DMS114 treated with DMSO at 0.1 percent for 48 hours (cell line): ENCODE measurements at regions not wholly inside any gene's neighbourhood (a gene's known extent, or its start where the extent isn't known, plus 50 kb on each side); places are given as distances from the start of the nearest gene placed in this dataset.
"Not testable (repeated sequence)": the region's sequence is repeated elsewhere in the genome, so short reads cannot be mapped to it uniquely, and the experiment has no call there.

ENCODE experiments used
- DNase-seq: peaks from one replicate; lab custom pipeline; 2025; ENCODE audit not compliant: unreplicated experiment; lab: John Stamatoyannopoulos, UW

DNA sequence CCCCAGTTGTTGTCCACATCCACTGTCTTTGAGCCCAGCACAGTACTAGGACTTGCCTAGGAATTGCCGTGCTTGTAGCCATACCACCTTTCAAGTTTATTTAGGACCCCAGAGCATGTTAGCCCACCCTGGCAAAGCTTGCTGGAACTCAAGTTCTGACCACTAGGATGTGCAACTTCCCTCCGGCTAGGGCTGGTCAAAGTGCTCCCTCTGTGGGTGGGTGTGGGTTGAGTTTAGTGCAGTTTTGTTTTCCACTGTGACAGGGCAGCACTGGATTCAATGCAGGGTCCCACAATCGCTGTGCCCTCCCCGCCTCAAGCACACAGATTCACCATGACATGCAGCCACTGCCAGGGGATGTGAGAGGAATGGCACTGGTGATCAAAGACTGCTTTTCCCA is 96.0 kb downstream of the RASGEF1B start:
- DNase-seq: no peak

DNA sequence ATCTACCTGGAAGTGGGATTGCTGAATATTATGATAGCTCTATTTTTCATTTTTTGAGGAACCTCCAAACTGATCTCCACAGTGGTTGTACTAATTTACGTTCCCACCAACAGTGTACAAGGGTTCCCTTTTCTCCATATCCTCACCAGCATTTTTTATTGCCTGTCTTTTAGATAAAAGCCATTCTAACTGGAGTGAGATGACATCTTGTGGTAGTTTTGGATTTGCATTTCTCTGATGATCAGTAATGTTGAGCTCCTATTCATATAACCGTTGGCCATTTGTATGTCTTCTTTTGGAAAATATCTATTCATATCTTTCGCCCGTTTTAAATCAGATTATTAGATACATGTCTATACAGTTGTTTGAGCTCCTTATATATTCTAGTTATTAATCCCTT is 101.8 kb downstream of the RASGEF1B start:
- DNase-seq: no peak

DNA sequence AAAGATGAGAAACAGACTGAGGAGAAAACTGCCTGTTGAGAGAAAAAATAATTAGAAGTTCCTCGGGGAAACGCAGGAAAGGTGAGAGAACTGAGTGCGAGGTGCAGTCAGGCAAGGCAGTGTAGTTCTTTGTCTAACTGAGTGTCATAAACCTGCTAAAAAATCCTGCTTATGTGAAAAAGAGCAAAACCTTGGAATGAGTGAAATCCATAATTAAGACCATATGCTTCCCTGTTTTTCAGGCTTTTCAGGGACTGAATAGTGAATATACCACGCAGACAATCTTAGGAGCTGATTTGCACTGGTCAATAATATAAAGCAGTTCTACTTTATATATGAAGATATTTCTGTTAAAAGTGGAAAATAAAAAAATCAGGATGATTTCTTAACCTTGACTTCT is 104.9 kb downstream of the RASGEF1B start:
- DNase-seq: no peak

DNA sequence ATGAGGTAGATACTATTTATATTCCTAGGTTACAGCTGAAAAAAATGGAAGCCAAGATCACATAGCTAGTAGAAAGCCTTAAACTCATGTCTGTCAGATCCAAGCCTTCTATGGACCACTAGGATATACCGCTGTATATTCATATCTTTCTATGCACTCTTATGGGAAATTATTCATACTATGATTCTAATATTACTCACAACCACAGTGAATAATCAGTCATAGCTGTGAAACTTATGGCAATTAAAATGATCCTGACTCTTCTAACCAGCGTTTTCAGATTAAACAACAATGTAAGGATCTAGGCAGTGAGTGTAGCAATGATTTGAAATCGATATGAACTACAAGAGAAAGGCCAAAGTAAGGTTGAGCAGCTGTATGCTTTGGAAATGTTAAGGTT is 111.0 kb downstream of the RASGEF1B start:
- no peak for DNase-seq

DNA sequence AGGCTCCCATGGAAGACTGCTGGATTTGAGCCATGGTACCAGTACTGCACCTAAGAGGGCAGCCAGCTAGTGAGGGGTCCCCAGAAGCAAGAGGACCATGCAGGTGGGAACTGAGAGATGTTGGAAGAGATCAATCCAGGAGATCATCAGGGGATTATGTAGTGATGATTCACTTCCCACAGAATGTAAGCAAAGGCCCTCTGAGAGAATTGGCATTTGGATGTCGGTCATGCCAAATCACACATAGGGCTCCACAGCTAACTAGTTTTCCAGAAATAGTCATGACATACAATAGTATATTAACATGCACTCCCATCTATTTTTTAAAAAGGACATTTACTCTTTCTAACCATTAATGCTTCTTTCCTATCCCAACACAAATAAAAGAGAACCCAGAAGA is 112.5 kb downstream of the RASGEF1B start:
- DNase-seq: no peak

DNA sequence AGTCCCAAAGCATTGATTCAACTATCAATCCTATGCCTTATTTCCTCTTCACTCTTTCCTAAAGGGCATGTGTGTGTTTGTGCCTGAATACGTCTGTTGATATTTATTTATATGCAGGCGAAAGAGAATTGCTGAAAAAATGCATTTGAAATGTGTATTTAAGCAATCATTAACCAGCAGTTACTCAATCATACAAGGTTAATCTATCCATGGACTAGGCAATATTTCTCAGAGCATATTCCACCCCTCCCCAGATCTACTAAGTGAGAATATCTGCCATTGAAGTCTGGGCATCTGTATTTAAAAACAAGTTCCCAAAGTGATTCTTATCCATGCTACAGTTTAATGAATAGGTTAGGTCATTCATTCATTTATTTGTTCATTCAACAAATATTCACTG is 113.6 kb downstream of the RASGEF1B start:
- DNase-seq: no peak

DNA sequence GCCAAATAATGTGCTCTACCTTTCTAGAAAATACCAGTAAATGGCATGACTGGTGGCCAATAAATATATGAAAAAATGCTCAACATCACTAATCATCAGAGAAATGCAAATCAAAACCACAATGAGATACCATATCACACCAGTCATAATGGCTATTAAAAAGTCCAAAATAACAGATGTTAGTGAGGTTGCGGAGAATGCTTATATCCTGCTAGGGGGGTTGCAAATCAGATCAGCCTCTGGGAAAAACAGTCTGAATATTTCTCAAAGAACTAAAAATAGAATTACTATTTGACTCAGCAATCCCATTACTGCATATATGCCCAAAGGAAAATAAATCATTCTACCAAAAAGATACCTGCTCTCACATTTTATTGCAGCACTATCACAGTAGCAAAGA is 115.1 kb downstream of the RASGEF1B start:
- no peak for DNase-seq

DNA sequence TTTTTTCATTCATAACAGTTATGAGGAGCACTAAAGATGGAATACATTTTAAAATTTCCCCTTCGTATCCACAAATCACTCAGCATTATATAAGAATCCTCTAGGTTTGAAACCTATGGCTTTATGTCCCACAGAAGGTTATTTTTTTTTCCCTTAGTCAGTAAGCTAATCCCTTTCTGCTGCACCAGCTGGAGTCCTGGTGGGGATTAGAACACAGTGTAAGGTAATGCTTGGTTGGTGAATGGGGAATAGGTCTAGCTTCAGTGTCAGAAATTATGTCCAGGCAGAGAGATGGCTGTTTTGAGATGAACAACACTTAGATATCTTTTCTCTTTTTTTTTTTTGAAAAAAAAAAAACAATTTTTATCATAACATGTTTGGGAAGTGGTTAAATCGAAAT is 116.6 kb downstream of the RASGEF1B start:
- DNase-seq: no peak

DNA sequence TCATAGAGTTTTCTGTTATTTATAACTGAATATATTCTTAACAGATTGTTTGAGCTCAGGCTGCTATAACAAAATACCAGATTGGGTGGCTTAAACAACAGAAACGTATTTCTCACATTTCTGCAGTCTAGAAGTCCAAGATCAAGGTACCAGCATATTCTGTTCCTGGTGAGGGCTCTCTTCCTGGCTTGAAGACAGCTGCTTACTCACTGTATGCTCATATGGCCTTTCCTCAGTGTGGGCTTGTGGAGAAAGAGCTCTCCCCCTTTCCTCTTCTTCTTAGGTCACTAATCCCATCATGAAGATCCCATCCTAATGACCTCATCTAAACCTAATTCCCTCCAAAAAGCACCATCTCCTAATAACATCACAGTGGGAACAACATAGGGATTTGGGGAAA is 117.8 kb downstream of the RASGEF1B start:
- no peak for DNase-seq

DNA sequence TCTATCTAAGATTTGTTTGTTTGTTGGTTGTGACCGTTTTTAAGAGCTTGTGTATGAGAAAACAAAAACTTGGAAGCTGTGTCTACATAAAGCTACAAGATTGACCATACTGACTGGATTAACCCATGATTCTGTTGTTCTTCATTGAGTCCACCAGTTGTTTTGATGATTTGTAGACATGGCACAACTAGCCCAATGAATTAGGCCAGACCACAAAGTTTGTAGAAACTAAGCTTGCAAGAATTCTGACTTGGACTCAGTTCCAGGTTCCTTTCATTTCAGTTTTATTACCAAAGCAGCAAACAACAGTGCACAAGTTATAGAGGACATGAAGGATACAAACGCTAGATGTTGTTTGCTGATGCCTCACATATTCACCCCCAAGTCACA is 119.3 kb downstream of the RASGEF1B start:
- no peak for DNase-seq

DNA sequence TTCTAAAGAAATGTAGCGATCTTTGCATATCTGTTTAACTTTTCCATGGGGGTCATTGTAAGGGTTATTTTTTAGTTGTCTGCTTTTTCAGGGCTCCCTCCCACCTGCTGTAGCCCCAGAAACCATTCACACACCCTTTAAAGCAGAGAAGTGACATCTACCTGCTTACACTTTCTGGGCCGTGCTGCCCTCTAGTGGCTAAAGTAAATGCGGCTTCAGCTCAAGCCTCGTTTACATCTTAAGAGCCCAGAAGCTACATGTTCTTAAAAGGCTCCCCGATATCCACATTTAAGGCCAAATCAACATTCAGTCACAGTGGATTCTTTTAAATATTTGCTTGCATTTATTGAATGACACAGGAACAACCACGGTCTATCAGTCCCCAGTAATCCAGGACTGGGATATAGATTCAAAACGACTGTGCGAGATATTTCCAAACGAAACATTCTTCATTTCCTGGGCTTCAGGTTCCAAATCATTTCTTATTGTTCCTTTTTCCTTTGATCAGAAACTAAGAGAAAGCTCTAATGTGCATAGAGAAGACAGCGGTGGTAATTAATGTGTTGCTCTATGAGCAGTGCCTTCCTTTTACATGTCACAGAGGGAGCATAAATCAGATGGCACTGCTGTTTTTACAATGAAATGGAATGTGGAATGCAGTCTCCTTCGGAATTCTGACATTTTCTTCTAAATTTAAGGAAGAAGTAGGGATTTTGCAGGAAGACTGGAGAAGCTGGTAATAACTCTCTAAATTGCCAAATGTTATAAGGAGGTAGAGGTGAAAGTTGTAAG is 119.9 kb downstream of the RASGEF1B start:
- peak; percentile 4 for DNase-seq

DNA sequence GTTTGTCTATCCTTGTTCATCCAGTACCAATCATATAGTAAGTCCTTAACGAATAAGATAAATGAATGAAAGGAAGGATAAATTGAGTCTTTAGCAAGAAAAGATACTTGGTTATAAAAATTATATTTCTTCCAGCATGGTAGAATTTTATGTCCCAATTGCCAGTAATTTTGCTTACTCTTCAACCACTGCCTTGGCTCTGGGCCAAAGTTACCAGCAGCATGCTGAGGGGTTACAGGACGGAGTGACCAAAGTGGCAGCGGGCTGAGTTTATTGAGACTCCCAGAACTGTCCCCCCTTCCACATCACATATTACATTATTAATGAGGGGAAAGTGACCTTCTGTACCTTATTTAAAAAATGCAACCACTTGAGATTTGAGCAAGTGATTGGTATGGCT is 121.7 kb downstream of the RASGEF1B start:
- no peak for DNase-seq

DNA sequence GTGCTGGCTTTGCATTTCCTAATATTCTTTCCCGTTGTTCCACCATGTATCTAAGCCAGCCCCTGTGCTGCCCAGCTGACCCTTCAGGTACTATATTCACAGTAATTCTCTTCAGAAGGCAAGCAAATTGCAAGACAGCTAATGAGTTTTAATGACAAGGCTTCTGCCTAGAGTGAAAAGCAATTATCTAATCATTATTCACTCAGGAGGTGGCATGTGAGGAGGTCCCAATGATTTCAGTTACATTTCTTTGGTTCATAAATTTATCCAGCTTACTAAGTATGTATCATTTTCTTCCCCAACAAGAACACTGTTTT is 123.0 kb downstream of the RASGEF1B start:
- no peak for DNase-seq

DNA sequence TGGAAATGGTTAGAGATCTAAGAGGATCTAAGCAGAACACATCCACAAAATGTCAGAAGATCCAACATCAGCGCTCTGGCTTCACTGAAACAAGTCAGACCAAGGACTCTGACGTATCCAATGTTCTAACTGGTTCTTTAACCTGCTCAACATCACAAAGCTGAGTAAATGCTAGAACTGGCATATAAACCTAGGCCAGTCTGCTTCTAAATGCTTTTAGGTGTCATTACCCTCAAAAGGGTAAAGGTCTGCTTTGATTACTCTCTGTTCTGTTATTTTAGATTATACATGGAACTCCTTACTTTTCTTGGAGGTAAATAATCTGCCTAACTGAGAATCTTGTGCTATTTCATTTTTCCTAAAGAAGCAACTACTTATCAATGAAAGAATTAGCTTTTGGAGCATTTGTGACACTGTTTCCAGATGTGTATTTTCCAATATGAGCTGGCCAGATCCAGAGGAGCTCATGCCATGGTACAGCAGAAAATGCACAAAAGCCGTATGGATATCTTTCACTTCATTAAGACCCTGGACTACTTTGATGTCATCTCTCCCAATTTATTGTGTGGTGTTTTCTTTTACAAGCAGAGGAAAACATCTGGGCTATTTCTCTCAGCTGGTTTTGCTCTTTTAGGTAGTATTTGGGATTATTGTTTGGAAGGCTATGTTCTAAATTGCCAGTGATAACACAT is 123.5 kb downstream of the RASGEF1B start:
- DNase-seq: no peak

DNA sequence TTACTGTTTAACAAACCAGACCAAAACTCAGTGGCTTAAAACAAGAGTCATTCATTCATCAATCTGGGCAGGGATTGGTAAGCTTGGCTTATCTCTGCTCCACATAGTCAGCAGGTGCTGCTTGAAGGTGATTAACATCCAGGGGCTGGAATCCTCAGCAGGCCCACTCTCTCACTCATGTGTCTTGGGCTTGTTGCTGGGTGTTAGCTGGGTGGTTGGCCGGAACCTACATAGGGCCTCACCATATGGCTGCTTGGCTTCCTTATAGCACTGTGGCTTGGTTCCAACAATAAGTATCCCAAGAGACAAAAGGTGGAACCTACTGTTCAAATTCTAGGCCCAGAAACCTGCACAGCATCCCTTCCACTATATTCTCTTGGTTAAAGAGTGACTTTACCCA is 125.0 kb downstream of the RASGEF1B start:
- no peak for DNase-seq

DNA sequence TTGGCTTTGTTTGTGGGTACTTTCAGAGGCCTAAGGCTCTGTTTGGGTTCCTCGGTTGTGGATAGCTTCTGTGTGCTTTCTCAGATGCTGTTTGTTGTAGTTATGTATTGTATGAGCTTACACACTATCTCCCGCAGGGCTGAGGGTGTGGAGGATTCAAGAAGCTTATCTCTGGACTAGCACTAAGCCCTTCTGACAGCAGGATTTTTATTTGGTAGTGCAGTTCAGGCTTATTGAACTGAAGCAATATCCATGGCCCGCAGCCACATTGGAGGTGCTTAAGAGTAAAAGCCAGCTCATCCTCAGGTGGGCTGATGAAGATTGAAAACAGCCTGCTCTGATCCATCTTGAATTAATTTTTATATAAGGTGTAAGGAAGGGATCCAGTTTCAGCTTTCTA is 128.2 kb downstream of the RASGEF1B start:
- DNase-seq: no peak

DNA sequence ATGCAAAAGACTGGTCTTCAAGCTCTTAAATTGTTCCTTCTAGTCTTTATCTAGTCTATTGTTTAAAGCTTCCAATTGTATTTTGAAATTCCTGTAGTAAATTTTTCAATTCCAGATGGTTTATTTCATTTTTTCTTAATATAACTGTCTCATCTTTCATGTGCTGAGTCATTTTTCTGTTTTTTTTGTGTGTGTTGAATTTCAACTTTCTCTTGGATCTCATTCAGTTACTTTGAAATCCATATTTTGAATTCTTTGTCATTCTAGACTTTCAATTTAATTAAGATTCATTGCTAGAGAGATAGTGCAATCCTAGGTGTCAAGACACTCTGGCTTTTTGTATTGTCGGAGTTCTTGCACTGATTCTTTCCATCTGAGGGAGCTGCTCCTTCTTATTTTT is 128.0 kb upstream of the PRKG2 start:
- DNase-seq: no peak

DNA sequence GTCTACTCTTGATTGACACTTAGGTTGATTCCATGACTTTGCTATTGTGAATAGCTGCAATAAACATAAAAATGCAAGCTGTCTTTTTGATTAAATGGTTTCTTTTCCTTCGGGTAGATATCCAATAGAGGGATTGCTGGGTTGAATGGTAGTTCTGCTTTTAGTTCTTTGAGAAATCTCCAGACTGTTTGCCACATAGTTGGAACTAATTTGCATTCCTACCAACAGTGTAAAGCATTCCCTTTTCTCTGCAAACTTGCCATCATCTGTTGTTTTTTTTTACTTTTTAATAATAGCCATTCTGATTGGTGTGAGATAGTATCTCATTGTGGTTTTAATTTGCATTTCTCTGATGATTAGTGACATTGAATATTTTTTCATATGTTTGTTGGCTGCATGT is 122.2 kb upstream of the PRKG2 start:
- no peak for DNase-seq

DNA sequence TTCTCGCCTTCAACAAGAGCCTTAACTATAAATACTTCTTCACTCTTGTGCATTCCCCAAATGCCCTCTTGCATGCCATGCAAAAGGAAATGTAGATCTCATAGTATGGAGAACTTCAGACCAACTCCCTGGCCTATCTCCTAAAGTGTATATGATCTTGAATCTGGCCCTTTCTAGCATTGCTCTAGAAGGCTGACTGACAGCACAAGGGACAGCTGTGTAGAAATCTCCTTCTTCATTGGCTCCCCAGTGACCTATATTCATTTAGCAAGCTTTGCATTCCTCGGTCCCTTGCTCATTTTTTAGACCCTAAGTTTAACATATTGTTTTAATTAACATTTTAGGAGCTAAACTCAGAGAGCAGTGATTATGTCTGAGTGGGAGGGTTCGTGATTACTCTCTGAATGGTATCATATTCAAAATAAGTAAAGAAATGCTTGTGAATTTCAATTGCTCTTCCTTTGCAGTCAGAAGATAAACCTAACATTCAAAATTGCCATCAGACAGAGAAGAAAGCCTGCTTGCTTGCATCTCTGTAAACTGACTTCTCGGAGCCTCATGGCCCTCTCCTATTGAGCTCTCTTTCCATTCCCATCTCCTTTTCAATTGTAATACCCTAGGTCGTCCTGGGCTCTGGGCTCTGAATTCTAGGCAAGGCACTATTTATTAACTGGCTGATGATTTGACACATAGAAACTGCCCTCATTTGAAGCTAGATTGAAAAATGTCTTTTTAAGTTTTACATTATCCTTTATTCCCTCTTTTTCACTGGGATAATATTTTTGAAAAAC is 120.3 kb upstream of the PRKG2 start:
- DNase-seq: no peak

DNA sequence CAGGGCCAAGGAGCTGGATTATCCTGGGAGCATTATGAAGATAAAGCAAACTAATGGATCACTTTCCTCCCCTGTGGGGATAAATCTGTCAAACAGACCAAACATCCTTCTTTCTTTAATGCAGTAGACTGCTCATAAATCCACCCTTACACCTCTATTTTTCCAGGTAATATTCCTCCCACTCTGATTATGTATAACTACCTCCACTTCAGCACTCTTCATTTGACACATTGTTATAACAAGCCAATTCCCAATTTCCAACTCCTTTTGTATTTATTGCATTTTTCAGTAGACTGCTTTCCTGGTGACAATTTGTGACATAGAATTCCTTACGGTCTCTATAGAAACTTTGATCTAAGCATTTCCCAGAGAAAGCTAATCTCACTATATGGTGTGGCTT is 115.0 kb upstream of the PRKG2 start:
- no peak for DNase-seq

DNA sequence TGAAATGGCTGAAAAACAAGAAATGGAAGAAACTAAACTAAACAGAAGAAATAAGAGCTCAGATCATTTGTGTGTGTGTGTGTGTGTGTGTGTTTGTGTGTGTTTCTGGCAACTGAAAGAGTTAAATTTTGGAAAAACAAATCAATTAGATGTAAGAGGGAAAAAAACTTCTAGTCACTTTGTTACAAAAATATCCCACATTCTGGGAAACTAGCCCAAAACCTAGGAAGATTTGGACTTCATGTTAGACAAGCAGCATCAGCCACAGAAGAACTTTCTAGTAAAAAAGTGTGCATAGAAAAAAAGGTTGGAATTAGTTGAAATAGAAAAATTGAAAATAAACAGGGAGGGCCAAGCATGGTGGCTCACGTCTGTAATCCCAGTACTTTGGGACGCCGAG is 111.6 kb upstream of the PRKG2 start:
- no peak for DNase-seq

DNA sequence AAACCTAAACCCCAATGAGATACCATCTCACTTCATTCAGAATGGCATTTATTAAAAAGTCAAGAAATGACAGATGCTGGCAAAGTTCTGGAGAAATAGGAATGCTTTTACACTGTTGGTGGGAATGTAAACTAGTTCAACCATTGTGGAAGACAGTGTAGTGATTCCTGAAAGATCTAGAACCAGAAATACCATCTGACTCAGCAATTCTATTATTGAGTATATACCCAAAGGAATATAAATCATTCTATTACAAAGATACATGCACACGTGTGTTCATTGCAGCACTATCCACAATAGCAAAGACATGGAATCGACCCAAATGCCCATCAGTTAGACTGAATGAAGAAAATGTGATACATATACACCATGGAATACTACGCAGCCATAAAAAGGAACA is 109.6 kb upstream of the PRKG2 start:
- DNase-seq: not testable (repeated sequence)
